Neural progenitor cell (in vitro differentiated cells): ENCODE measurements at regions not wholly inside any gene's neighbourhood (a gene's known extent, or its start where the extent isn't known, plus 50 kb on each side); places are given as distances from the start of the nearest gene placed in this dataset.
"Not testable (repeated sequence)": the region's sequence is repeated elsewhere in the genome, so short reads cannot be mapped to it uniquely, and the experiment has no call there.

Source experiments
- CTCF ChIP-seq: fragments of 200-600 bp; sonication (generic); IDR thresholded peaks from 2 replicates; pipeline ENCODE4 v1.5.1; 2017; ENCODE audit warnings: antibody characterized with exemption, mild to moderate bottlenecking
- EZH2 ChIP-seq: fragments of 200-600 bp; sonication (generic); IDR thresholded peaks from 2 replicates; pipeline ENCODE4 v1.6.1; 2017; ENCODE audit warnings: antibody characterized with exemption, mild to moderate bottlenecking, moderate library complexity
- EZH2phosphoT487 ChIP-seq: fragments of 200-600 bp; sonication (generic); IDR thresholded peaks from 2 replicates; pipeline ENCODE4 v1.6.1; 2017; ENCODE audit warnings: antibody characterized with exemption

DNA sequence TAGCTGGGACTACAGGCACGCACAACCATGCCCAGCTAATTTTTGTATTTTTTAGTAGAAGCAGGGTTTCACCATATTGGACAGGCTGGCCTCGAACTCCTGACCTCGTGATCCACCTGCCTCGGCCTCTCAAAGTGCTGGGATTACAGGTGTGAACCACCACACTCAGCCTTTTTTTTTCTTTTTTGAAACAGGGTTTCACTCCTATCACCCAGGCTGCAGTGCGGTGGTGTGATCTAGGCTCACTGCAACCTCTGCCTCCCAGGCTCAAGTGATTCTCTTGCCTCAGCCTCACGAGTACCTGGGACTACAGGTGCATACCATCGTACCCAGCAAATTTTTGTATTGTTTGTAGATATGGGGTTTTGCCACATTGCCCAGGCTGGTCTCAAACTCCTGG, 280.9 kb downstream of the GOLGA6L6 start:
- TF ChIP-seq CTCF, EZH2phosphoT487, EZH2: not testable (repeated sequence)
